ENCODE measurements at regions not wholly inside any gene's neighbourhood (a gene's known extent, or its start where the extent isn't known, plus 50 kb on each side); places are given as distances from the start of the nearest gene placed in this dataset.
"Not testable (repeated sequence)": the region's sequence is repeated elsewhere in the genome, so short reads cannot be mapped to it uniquely, and the experiment has no call there.

- no peak for DNase-seq
These were observed 302.8 kb downstream of the ABCC12 start for GRCh38 chr16:47852991-47853390.

GRCh38 chr16:47851146-47851545 is 304.6 kb downstream of the ABCC12 start:
- DNase-seq = no peak

GRCh38 chr16:47849736-47850135 is 306.1 kb downstream of the ABCC12 start:
- DNase-seq = no peak

- DNase-seq = no peak
These were observed 307.2 kb downstream of the ABCC12 start for GRCh38 chr16:47848421-47849109.

GRCh38 chr16:47847220-47847970 is 308.4 kb downstream of the ABCC12 start:
- no peak for DNase-seq

GRCh38 chr16:47834485-47835024 is 321.2 kb downstream of the ABCC12 start:
- no peak for DNase-seq

- no peak for DNase-seq
These were observed 322.0 kb downstream of the ABCC12 start for GRCh38 chr16:47833771-47834170.

GRCh38 chr16:47829850-47830600 is 325.8 kb downstream of the ABCC12 start:
- no peak for DNase-seq

- DNase-seq = no peak
These were observed 329.7 kb downstream of the ABCC12 start for GRCh38 chr16:47826070-47826469.

- no peak for DNase-seq
These were observed 338.7 kb downstream of the ABCC12 start for GRCh38 chr16:47817048-47817447.

GRCh38 chr16:47816511-47816910 is 339.3 kb downstream of the ABCC12 start:
- DNase-seq = no peak

GRCh38 chr16:47815655-47816054 is 340.1 kb downstream of the ABCC12 start:
- no peak for DNase-seq

GRCh38 chr16:47811758-47812157 is 344.0 kb downstream of the ABCC12 start:
- not testable (repeated sequence) for DNase-seq

- no peak for DNase-seq
These were observed 345.2 kb downstream of the PHKB start for GRCh38 chr16:47806309-47806847.

GRCh38 chr16:47787696-47788095 is 326.6 kb downstream of the PHKB start:
- DNase-seq = no peak

- DNase-seq = no peak
These were observed 320.5 kb downstream of the PHKB start for GRCh38 chr16:47781673-47782072.

GRCh38 chr16:47780213-47780875 is 319.2 kb downstream of the PHKB start:
- DNase-seq = no peak

GRCh38 chr16:47779201-47780016 is 318.3 kb downstream of the PHKB start:
- no peak for DNase-seq

- DNase-seq = no peak
These were observed 317.1 kb downstream of the PHKB start for GRCh38 chr16:47778106-47778801.

GRCh38 chr16:47777220-47777619 is 316.1 kb downstream of the PHKB start:
- no peak for DNase-seq

GRCh38 chr16:47774661-47775060 is 313.5 kb downstream of the PHKB start:
- no peak for DNase-seq

All from NCI-H1694 (cell line).